HL-60 (cell line): ENCODE measurements at regions not wholly inside any gene's neighbourhood (a gene's known extent, or its start where the extent isn't known, plus 50 kb on each side); places are given as distances from the start of the nearest gene placed in this dataset.

ENCODE experiments used
- DNase-seq, 2 experiments: peaks; one replicate each; pipeline ENCODE4 v3.0.0-alpha.2; 2010 to 2020; ENCODE audit warnings: low read depth in 1 of 2, low spot score in 1 of 2
- H3K27ac ChIP-seq: fragments of 250-450 bp; sonication (Bioruptor Pico); replicated peaks from 2 replicates; pipeline ENCODE4 v1.5.1; 2020; ENCODE audit warnings: mild to moderate bottlenecking, moderate library complexity
- H3K27me3 ChIP-seq: fragments of 250-450 bp; sonication (Bioruptor Pico); 2 replicates; pipeline ENCODE4 v1.5.1; 2021; ENCODE audit warnings: mild to moderate bottlenecking, moderate library complexity; ENCODE audit not compliant: insufficient read depth, poor library complexity, severe bottlenecking
- H3K4me3 ChIP-seq: replicated peaks from 2 replicates; pipeline ENCODE4 v1.5.1; 2011; ENCODE audit warnings: mild to moderate bottlenecking, control low read depth, low read length; ENCODE audit not compliant: insufficient read depth
- GABPA ChIP-seq: IDR thresholded peaks from 2 replicates; pipeline ENCODE4 v1.6.1; 2012; ENCODE audit warnings: low read depth
- POLR2AphosphoS5 ChIP-seq: IDR thresholded peaks from 2 replicates; pipeline ENCODE4 v1.6.1; 2012; ENCODE audit warnings: low read depth
- SPI1 ChIP-seq: IDR thresholded peaks from 2 replicates; pipeline ENCODE4 v1.6.1; 2012; ENCODE audit warnings: low read depth, mild to moderate bottlenecking, borderline replicate concordance
- TF ChIP-seq, protein P1 (sequence below): IDR thresholded peaks from 2 replicates; pipeline ENCODE4 v1.6.1; 2012; ENCODE audit warnings: low read depth; ENCODE audit not compliant: insufficient replicate concordance
- TF ChIP-seq, protein P2 (sequence below): IDR thresholded peaks from one replicate; pipeline ENCODE4 v1.5.1; 2011; ENCODE audit warnings: low read length, control low read depth, inconsistent platforms; ENCODE audit not compliant: insufficient read depth

DNA sequence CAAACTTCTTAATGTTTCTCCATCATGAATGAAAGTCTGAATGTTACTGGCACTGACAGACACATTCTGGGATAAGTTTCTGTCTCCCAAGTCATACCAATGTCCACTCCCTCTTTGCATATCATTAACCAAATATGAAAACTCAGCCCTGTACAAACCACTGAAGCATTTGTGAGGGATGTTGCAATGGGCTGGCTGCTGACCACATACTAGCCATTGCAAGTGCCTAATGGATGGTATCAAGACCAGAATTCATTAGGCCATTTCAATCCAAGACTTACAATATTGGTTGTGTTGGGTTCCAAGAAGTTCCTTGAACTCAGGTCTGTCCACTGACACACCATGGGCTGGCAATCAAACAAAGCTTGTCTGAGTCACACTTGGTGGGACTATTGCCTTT is 73.8 kb downstream of the CBLN2 start:
- no peak for DNase-seq
- TF ChIP-seq POLR2AphosphoS5: no peak
- no peak for TF ChIP-seq SPI1
- TF ChIP-seq, protein P1, sequence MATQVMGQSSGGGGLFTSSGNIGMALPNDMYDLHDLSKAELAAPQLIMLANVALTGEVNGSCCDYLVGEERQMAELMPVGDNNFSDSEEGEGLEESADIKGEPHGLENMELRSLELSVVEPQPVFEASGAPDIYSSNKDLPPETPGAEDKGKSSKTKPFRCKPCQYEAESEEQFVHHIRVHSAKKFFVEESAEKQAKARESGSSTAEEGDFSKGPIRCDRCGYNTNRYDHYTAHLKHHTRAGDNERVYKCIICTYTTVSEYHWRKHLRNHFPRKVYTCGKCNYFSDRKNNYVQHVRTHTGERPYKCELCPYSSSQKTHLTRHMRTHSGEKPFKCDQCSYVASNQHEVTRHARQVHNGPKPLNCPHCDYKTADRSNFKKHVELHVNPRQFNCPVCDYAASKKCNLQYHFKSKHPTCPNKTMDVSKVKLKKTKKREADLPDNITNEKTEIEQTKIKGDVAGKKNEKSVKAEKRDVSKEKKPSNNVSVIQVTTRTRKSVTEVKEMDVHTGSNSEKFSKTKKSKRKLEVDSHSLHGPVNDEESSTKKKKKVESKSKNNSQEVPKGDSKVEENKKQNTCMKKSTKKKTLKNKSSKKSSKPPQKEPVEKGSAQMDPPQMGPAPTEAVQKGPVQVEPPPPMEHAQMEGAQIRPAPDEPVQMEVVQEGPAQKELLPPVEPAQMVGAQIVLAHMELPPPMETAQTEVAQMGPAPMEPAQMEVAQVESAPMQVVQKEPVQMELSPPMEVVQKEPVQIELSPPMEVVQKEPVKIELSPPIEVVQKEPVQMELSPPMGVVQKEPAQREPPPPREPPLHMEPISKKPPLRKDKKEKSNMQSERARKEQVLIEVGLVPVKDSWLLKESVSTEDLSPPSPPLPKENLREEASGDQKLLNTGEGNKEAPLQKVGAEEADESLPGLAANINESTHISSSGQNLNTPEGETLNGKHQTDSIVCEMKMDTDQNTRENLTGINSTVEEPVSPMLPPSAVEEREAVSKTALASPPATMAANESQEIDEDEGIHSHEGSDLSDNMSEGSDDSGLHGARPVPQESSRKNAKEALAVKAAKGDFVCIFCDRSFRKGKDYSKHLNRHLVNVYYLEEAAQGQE: no peak
- TF ChIP-seq, protein P2, sequence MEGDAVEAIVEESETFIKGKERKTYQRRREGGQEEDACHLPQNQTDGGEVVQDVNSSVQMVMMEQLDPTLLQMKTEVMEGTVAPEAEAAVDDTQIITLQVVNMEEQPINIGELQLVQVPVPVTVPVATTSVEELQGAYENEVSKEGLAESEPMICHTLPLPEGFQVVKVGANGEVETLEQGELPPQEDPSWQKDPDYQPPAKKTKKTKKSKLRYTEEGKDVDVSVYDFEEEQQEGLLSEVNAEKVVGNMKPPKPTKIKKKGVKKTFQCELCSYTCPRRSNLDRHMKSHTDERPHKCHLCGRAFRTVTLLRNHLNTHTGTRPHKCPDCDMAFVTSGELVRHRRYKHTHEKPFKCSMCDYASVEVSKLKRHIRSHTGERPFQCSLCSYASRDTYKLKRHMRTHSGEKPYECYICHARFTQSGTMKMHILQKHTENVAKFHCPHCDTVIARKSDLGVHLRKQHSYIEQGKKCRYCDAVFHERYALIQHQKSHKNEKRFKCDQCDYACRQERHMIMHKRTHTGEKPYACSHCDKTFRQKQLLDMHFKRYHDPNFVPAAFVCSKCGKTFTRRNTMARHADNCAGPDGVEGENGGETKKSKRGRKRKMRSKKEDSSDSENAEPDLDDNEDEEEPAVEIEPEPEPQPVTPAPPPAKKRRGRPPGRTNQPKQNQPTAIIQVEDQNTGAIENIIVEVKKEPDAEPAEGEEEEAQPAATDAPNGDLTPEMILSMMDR: no peak
- TF ChIP-seq GABPA: no peak
- Histone ChIP-seq H3K27me3 (no peaks in the 10 kb centered on the region), H3K27ac (no peak overlapping the region), H3K4me3 (no peak overlapping the region)

DNA sequence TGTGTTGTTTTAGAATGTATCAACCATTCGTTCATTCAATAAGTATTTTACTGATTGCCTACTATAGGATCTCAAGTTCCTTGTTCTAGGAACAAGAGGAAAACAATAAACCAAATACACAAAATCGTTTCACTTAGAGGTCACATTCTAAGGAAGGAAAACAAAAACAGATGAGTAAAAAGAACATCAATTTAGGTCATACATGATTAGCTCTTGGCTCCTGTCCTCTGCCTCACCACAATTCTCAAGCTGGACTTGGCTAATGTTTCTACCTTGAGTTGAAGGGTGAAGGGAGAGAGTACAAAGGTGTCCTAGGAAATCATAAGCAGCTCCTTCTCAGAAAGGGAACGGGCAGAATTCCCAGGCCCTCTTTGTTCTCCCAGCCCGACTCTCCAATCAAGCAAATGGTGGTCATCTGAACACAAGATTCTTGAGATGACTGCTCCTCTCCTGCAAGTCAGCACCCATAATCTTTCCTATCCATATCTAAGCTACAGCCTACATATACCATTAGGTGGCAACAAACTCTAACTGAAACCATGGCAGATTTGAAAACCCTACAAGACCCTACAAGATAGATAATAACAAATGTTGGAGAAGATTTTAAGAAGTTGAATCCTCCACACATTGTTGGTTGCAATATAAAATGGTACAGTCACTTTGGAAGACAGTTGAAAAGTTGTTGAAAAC is 76.0 kb downstream of the CBLN2 start:
- no peak for TF ChIP-seq GABPA
- no peak for TF ChIP-seq SPI1
- TF ChIP-seq, protein P1: no peak
- TF ChIP-seq, protein P2: no peak
- no peak for TF ChIP-seq POLR2AphosphoS5
- no peak for DNase-seq
- Histone ChIP-seq H3K27me3 (no peaks in the 10 kb centered on the region), H3K27ac (no peak overlapping the region), H3K4me3 (no peak overlapping the region)

DNA sequence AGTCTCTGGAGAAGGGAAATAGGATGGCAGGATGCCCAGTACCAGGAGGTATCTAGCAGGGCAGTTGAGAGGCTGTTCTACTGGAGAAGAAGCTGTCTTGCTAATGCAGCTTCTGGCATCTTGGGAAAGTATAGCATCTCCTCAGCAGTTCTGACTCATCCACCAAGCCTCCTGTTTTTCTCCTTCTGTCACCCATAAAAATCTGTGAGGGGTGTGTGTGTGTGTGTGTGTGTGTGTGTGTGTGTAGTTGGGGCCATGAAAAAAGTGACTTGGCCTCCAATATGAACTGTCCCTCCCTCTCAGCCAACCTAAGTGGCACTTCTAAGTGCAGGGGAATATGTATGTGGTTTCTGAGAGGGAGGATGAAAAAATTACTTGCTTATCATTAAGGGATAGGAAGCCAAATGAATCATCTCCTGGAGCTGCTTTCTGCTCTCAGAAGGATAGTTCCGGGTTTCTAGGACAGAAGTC is 83.9 kb downstream of the CBLN2 start:
- Histone ChIP-seq H3K27me3 (no peaks in the 10 kb centered on the region), H3K4me3 (no peak overlapping the region), H3K27ac (no peak overlapping the region)
- no peak for DNase-seq
- TF ChIP-seq POLR2AphosphoS5 (no peak), GABPA (no peak), SPI1 (no peak)
- TF ChIP-seq, protein P2: no peak
- TF ChIP-seq, protein P1: no peak
